ENCODE measurements at regions not wholly inside any gene's neighbourhood (a gene's known extent, or its start where the extent isn't known, plus 50 kb on each side); places are given as distances from the start of the nearest gene placed in this dataset.

- ATAC-seq = no peak
- intact Hi-C loops (cut with DNase I, micrococcal nuclease) = no loop called here
- no peak for TF ChIP-seq CTCF (IDR thresholded peaks at IDR 0.05)
Measured at GRCh38 chr15:69734699-69735098, 282.1 kb downstream of the RPLP1 start.

DNA sequence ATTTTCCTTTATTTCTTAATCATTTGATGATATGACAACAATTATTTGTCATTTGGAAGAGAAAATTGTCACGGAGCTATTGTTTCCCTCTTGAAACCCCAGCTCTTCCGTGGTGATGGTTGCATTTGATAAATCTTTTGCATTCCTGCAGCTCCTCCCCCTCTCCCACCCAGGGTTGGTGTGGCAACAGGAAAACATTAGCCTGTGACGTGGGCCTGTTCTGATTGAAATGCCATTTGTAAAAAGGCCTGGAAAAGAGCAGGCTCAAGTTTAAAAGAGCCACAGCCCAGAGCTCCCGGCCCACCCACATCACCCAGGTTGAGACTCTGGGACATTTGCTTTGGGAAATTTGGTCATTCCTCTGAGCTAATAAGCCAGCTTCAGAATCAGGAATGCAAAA is 282.5 kb downstream of the RPLP1 start:
- Histone ChIP-seq H3K4me1 (ENCODE audit: low read depth) (no peaks in the 10 kb centered on the region), H3K9me3 (no peaks in the 10 kb centered on the region), H3K36me3 (ENCODE audit: low read depth) (no peaks in the 10 kb centered on the region), H3K4me3 (no peak overlapping the region)
- ATAC-seq = no peak
- no peak for DNase-seq
- intact Hi-C loops (cut with DNase I, micrococcal nuclease) = no loop called here
- TF ChIP-seq CTCF (IDR thresholded peaks at IDR 0.05) = no peak

More at GRCh38 chr15:69734699-69735098, 282.1 kb downstream of the RPLP1 start:
- Histone ChIP-seq H3K36me3 (ENCODE audit: low read depth) (no peaks in the 10 kb centered on the region), H3K4me1 (ENCODE audit: low read depth) (no peaks in the 10 kb centered on the region), H3K4me3 (no peak overlapping the region), H3K9me3 (no peaks in the 10 kb centered on the region)
- DNase-seq = no peak

DNA sequence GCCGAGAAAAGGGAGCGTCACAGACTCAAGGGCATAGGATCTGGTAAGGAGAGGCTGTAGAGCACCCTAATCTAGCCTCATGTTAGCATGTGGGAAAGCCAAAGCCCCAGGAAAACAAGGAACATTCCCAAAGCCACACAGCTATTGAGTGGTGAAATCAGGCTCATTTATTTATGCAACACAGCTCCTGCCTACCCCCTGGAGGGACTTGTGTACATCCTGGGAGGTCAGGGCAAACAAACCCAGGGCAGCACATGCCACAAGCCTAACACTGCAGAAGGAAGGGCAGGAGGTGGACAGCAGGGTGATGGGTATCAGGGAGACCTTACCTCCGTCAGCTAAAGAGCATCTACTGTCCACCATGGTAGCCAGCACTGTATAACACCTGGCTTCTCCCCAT is 283.5 kb downstream of the RPLP1 start:
- no peaks in the 10 kb centered on the region for H3K36me3 ChIP-seq (ENCODE audit: low read depth)
- H3K4me1 ChIP-seq (ENCODE audit: low read depth) = no peaks in the 10 kb centered on the region
- no peak overlapping the region for H3K4me3 ChIP-seq
- TF ChIP-seq CTCF (IDR thresholded peaks at IDR 0.05) = no peak
- intact Hi-C loops (cut with DNase I, micrococcal nuclease) = no loop called here
- DNase-seq (no peak), ATAC-seq (no peak)
- no peaks in the 10 kb centered on the region for H3K9me3 ChIP-seq

- H3K4me3 ChIP-seq = no peak overlapping the region
- no peaks in the 10 kb centered on the region for H3K36me3 ChIP-seq (ENCODE audit: low read depth)
- DNase-seq (no peak), ATAC-seq (no peak)
- intact Hi-C loops (cut with DNase I, micrococcal nuclease) = no loop called here
- TF ChIP-seq CTCF (IDR thresholded peaks at IDR 0.05) = no peak
- no peaks in the 10 kb centered on the region for H3K9me3 ChIP-seq
- H3K4me1 ChIP-seq (ENCODE audit: low read depth) = no peaks in the 10 kb centered on the region
Measured at GRCh38 chr15:69737916-69738315, 285.3 kb downstream of the RPLP1 start.

DNA sequence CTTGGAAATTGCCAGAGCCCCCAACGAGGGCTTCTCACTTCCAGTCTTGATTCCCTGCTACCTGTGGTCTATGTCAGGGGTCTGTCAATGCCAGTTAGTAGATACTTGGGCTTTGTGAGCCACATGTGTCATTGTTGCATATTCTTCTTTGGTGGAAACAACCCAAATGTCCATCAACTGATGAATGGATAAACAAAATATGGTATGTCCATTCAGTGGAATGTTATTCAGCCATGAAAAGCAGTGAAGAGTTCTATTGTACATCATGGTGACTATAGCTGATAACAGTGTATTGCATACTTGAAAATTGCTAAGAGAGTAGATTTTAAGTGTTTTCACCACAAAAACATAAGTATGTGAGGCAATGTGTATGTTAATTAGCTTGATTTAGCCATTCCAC is 288.1 kb downstream of the RPLP1 start:
- no peaks in the 10 kb centered on the region for H3K36me3 ChIP-seq (ENCODE audit: low read depth)
- H3K4me1 ChIP-seq (ENCODE audit: low read depth) = no peaks in the 10 kb centered on the region
- intact Hi-C loops (cut with DNase I, micrococcal nuclease) = no loop called here
- no peaks in the 10 kb centered on the region for H3K9me3 ChIP-seq
- no peak for DNase-seq
- ATAC-seq = no peak
- no peak for TF ChIP-seq CTCF (IDR thresholded peaks at IDR 0.05)
- H3K4me3 ChIP-seq = no peak overlapping the region

GRCh38 chr15:69742361-69742760 is 289.7 kb downstream of the RPLP1 start:
- Histone ChIP-seq H3K4me3 (no peak overlapping the region), H3K4me1 (ENCODE audit: low read depth) (no peaks in the 10 kb centered on the region), H3K36me3 (ENCODE audit: low read depth) (no peaks in the 10 kb centered on the region), H3K9me3 (no peaks in the 10 kb centered on the region)
- intact Hi-C loops (cut with DNase I, micrococcal nuclease) = no loop called here
- no peak for TF ChIP-seq CTCF (IDR thresholded peaks at IDR 0.05)
- no peak for DNase-seq
- ATAC-seq = no peak

All from mucosa of descending colon (tissue), 3 donors.